GM23248 (cell line): ENCODE measurements at regions not wholly inside any gene's neighbourhood (a gene's known extent, or its start where the extent isn't known, plus 50 kb on each side); places are given as distances from the start of the nearest gene placed in this dataset.
"Not testable (repeated sequence)": the region's sequence is repeated elsewhere in the genome, so short reads cannot be mapped to it uniquely, and the experiment has no call there.

Experiments
- DNase-seq: peaks from one replicate; pipeline ENCODE4 v3.0.0-alpha.2; 2015
- H2AFZ ChIP-seq: fragments of 200-600 bp; sonication (generic); 2 replicates; pipeline ENCODE4 v1.6.1; 2016; ENCODE audit warnings: antibody characterized with exemption
- H3F3A ChIP-seq: fragments of 200-600 bp; sonication (generic); 2 replicates; pipeline ENCODE4 v1.6.1; 2016; ENCODE audit warnings: mild to moderate bottlenecking, antibody characterized with exemption, mixed run types; ENCODE audit not compliant: insufficient read depth
- H3K27ac ChIP-seq: fragments of 200-600 bp; sonication (generic); 2 replicates; pipeline ENCODE4 v1.5.1; 2016; ENCODE audit warnings: mild to moderate bottlenecking
- H3K27me3 ChIP-seq: fragments of 200-600 bp; sonication (generic); replicated peaks from 2 replicates; pipeline ENCODE4 v1.6.1; 2016; ENCODE audit warnings: mild to moderate bottlenecking; ENCODE audit not compliant: insufficient read depth
- H3K36me3 ChIP-seq: fragments of 200-600 bp; sonication (generic); 2 replicates; pipeline ENCODE4 v1.6.1; 2016; ENCODE audit warnings: low read depth, mild to moderate bottlenecking
- H3K4me1 ChIP-seq: fragments of 200-600 bp; sonication (generic); 2 replicates; pipeline ENCODE4 v1.6.1; 2016; ENCODE audit warnings: mild to moderate bottlenecking; ENCODE audit not compliant: insufficient read depth
- H3K4me2 ChIP-seq: fragments of 200-600 bp; sonication (generic); one replicate; pipeline ENCODE4 v1.6.1; 2016; ENCODE audit warnings: mild to moderate bottlenecking; ENCODE audit not compliant: unreplicated experiment
- H3K4me3 ChIP-seq: fragments of 200-600 bp; sonication (generic); 2 replicates; pipeline ENCODE4 v1.5.1; 2016; ENCODE audit warnings: mild to moderate bottlenecking
- H3K79me2 ChIP-seq: fragments of 200-600 bp; sonication (generic); 2 replicates; pipeline ENCODE4 v1.6.1; 2016; ENCODE audit warnings: mild to moderate bottlenecking; ENCODE audit not compliant: insufficient read depth
- H3K9ac ChIP-seq: fragments of 200-600 bp; sonication (generic); 2 replicates; pipeline ENCODE4 v1.6.1; 2016; ENCODE audit warnings: mild to moderate bottlenecking
- H3K9me2 ChIP-seq: fragments of 200-600 bp; sonication (generic); 2 replicates; pipeline ENCODE4 v1.6.1; 2016; ENCODE audit warnings: mixed run types, mild to moderate bottlenecking, moderate library complexity; ENCODE audit not compliant: insufficient read depth
- H3K9me3 ChIP-seq: fragments of 200-600 bp; sonication (generic); one replicate; pipeline ENCODE4 v1.6.1; 2017; ENCODE audit warnings: low read depth
- H4K20me1 ChIP-seq: fragments of 200-600 bp; sonication (generic); 2 replicates; pipeline ENCODE4 v1.6.0; 2016; ENCODE audit not compliant: insufficient read depth
- EZH2 ChIP-seq: fragments of 200-600 bp; sonication (generic); IDR thresholded peaks from 2 replicates; pipeline ENCODE4 v1.6.1; 2018; ENCODE audit warnings: antibody characterized with exemption, mild to moderate bottlenecking; ENCODE audit not compliant: insufficient read depth, poor library complexity, severe bottlenecking
- EZH2phosphoT487 ChIP-seq: fragments of 200-600 bp; sonication (generic); IDR thresholded peaks from 2 replicates; pipeline ENCODE4 v1.6.1; 2018; ENCODE audit warnings: antibody characterized with exemption, moderate library complexity, mild to moderate bottlenecking, low read depth; ENCODE audit not compliant: insufficient read depth
- WGBS, 2 experiments: methylation state at CpG; one replicate each; pipeline ENCODE4 v1.1.6; 2015 to 2017; ENCODE audit warnings: low lambda C conversion rate in 2 of 2, low coverage in 1 of 2; ENCODE audit errors: missing lambda C conversion rate in 2 of 2; 5-methylcytosine and 5-hydroxymethylcytosine counted together
- in situ Hi-C: fragments of 300-500 bp; cut with MboI; formaldehyde crosslinking; loops from 2 replicates; pipeline ENCODE4 v1.15.0; 2020

GRCh38 chr5:115424446-115424845, 120.1 kb downstream of the FEM1C start:
- in situ Hi-C loops, result no loop called here
- Histone ChIP-seq H3K4me1 (peaks cover 28% of the 10 kb centered on the region), H2AFZ (no peak overlapping the region), H3K79me2 (no peaks in the 10 kb centered on the region), H3F3A (peaks cover 17% of the 10 kb centered on the region; the same call in 1 of the 2 replicates), H3K4me2 (no peak overlapping the region), H3K27ac (no peak overlapping the region), H3K27me3 (no peaks in the 10 kb centered on the region), H3K9me3 (no peaks in the 10 kb centered on the region), H3K36me3 (no peaks in the 10 kb centered on the region), H4K20me1 (no peaks in the 10 kb centered on the region), H3K4me3 (no peak overlapping the region), H3K9ac (no peak overlapping the region), H3K9me2 (no peaks in the 10 kb centered on the region)
- 93 to 94% methylated on average over 3 of the region's 3 CpGs for WGBS, 2 experiments
- TF ChIP-seq EZH2, result no peak
- TF ChIP-seq EZH2phosphoT487, result no peak
- DNase-seq, result no peak

- 92 to 96% methylated on average over 5 of the region's 5 CpGs for WGBS, 2 experiments
- H2AFZ ChIP-seq, result no peak overlapping the region
- H3K27me3 ChIP-seq, result no peaks in the 10 kb centered on the region
- H3K4me3 ChIP-seq, result no peak overlapping the region
- no peak overlapping the region for H3K4me2 ChIP-seq
- no peaks in the 10 kb centered on the region for H3K9me3 ChIP-seq
- no peak for TF ChIP-seq EZH2
- no peak for TF ChIP-seq EZH2phosphoT487
- DNase-seq, result no peak
- H4K20me1 ChIP-seq, result no peaks in the 10 kb centered on the region
- H3K4me1 ChIP-seq, result peaks cover 31% of the 10 kb centered on the region
- H3F3A ChIP-seq, result peaks cover 22% of the 10 kb centered on the region; the same call in 1 of the 2 replicates
- no peak overlapping the region for H3K27ac ChIP-seq
- no peaks in the 10 kb centered on the region for H3K79me2 ChIP-seq
- no peaks in the 10 kb centered on the region for H3K9me2 ChIP-seq
- in situ Hi-C loops, result no loop called here
- H3K36me3 ChIP-seq, result no peaks in the 10 kb centered on the region
- H3K9ac ChIP-seq, result no peak overlapping the region
Measured at GRCh38 chr5:115424030-115424429, 120.5 kb downstream of the FEM1C start.

GRCh38 chr5:115423541-115423940, 121.0 kb downstream of the FEM1C start:
- H3F3A ChIP-seq, result peaks cover 25% of the 10 kb centered on the region; the same call in 1 of the 2 replicates
- 43 to 70% methylated on average over 5 of the region's 5 CpGs for WGBS, 2 experiments
- H3K9me3 ChIP-seq, result no peaks in the 10 kb centered on the region
- H3K79me2 ChIP-seq, result no peaks in the 10 kb centered on the region
- H3K27me3 ChIP-seq, result no peaks in the 10 kb centered on the region
- no peak overlapping the region for H3K27ac ChIP-seq
- peak overlapping the region; percentile 0 for H3K4me2 ChIP-seq
- DNase-seq, result peak; percentile 47
- TF ChIP-seq EZH2, result no peak
- no peak overlapping the region for H3K9ac ChIP-seq
- no peaks in the 10 kb centered on the region for H4K20me1 ChIP-seq
- no peak overlapping the region for H3K4me3 ChIP-seq
- no peaks in the 10 kb centered on the region for H3K36me3 ChIP-seq
- no peaks in the 10 kb centered on the region for H3K9me2 ChIP-seq
- no peak overlapping the region for H2AFZ ChIP-seq
- in situ Hi-C loops, result no loop called here
- peaks cover 31% of the 10 kb centered on the region for H3K4me1 ChIP-seq

GRCh38 chr5:115423051-115423450, 121.5 kb downstream of the FEM1C start:
- no peaks in the 10 kb centered on the region for H4K20me1 ChIP-seq
- no peak overlapping the region for H2AFZ ChIP-seq
- H3K79me2 ChIP-seq, result no peaks in the 10 kb centered on the region
- H3K4me3 ChIP-seq, result no peak overlapping the region
- H3K9me2 ChIP-seq, result no peaks in the 10 kb centered on the region
- DNase-seq, result peak; percentile 55
- H3K9me3 ChIP-seq, result no peaks in the 10 kb centered on the region
- TF ChIP-seq EZH2 (no peak), EZH2phosphoT487 (no peak)
- no peak overlapping the region for H3K27ac ChIP-seq
- no peaks in the 10 kb centered on the region for H3K27me3 ChIP-seq
- peak overlapping the region; percentile 0 for H3K4me2 ChIP-seq
- no peak overlapping the region for H3K9ac ChIP-seq
- in situ Hi-C loops, result no loop called here
- H3K36me3 ChIP-seq, result no peaks in the 10 kb centered on the region
- WGBS, 2 experiments, result 97 to 100% methylated on average over 1 of the region's 1 CpG
- H3K4me1 ChIP-seq, result peaks cover 31% of the 10 kb centered on the region
- H3F3A ChIP-seq, result peaks cover 25% of the 10 kb centered on the region; the same call in 1 of the 2 replicates

- H3K9me3 ChIP-seq, H3K4me2 ChIP-seq, DNase-seq, H2AFZ ChIP-seq, H3K4me3 ChIP-seq, H3K36me3 ChIP-seq, H3K27me3 ChIP-seq, H3K9ac ChIP-seq, H4K20me1 ChIP-seq, in situ Hi-C loops, H3K79me2 ChIP-seq, H3K27ac ChIP-seq, H3K9me2 ChIP-seq: not testable (repeated sequence)
- WGBS, 2 experiments, result 94 to 100% methylated on average over 2 of the region's 3 CpGs
- Histone ChIP-seq H3K4me1 (peaks cover 30% of the 10 kb centered on the region), H3F3A (peaks cover 18% of the 10 kb centered on the region; the same call in 1 of the 2 replicates)
Measured at GRCh38 chr5:115420812-115421211, 123.8 kb downstream of the FEM1C start.
